Prostate gland (tissue), 2 donors: ENCODE measurements at regions not wholly inside any gene's neighbourhood (a gene's known extent, or its start where the extent isn't known, plus 50 kb on each side); places are given as distances from the start of the nearest gene placed in this dataset.

Experiments used
- POLR2A ChIP-seq: fragments of 450-650 bp; IDR thresholded peaks from one replicate; pipeline ENCODE4 v1.6.1; 2016; ENCODE audit warnings: antibody characterized with exemption, mild to moderate bottlenecking
- POLR2AphosphoS5 ChIP-seq: sonication (generic); formaldehyde crosslinking; IDR thresholded peaks from one replicate; pipeline ENCODE4 v1.6.1; 2017; ENCODE audit warnings: antibody characterized with exemption
- TF ChIP-seq, protein P1 (sequence below), 4 experiments: fragments of 200-600 bp in 2 of 4; fragments of 450-650 bp in 2 of 4; sonication (generic) in 2 of 4; IDR thresholded peaks; 1 replicate in 3 of 4; 2 replicates in 1 of 4; pipeline ENCODE4 v1.5.1; 2016 to 2019; ENCODE audit warnings: antibody characterized with exemption in 4 of 4, mild to moderate bottlenecking in 2 of 4, moderate library complexity in 2 of 4

DNA sequence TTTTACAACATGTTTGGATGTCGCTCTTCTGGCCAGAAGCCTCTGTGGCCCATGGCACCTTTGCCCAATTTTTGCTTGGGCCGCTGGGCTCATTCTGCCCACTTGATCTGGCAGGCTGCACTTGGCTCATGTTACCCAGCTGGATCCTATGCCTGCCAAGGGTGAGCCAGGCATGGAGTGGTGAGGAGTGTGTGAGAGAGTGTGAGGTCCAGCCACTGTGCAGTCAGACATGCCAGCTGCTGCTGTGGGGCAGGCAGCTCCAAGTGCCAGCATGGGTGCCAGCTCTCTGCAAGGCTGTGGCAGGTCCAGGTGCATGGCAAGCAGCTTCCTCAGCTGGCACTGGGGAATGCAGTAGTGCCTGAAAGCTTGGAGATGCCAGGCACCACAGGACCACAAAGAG is 71.0 kb downstream of the EBNA1BP2 start:
- TF ChIP-seq, protein P1, sequence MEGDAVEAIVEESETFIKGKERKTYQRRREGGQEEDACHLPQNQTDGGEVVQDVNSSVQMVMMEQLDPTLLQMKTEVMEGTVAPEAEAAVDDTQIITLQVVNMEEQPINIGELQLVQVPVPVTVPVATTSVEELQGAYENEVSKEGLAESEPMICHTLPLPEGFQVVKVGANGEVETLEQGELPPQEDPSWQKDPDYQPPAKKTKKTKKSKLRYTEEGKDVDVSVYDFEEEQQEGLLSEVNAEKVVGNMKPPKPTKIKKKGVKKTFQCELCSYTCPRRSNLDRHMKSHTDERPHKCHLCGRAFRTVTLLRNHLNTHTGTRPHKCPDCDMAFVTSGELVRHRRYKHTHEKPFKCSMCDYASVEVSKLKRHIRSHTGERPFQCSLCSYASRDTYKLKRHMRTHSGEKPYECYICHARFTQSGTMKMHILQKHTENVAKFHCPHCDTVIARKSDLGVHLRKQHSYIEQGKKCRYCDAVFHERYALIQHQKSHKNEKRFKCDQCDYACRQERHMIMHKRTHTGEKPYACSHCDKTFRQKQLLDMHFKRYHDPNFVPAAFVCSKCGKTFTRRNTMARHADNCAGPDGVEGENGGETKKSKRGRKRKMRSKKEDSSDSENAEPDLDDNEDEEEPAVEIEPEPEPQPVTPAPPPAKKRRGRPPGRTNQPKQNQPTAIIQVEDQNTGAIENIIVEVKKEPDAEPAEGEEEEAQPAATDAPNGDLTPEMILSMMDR (IDR thresholded peaks at IDR 0.05), result no peak
- TF ChIP-seq POLR2AphosphoS5 (no peak), POLR2A (no peak)
